Kidney glomerular epithelial cell (primary cell): ENCODE measurements at regions not wholly inside any gene's neighbourhood (a gene's known extent, or its start where the extent isn't known, plus 50 kb on each side); places are given as distances from the start of the nearest gene placed in this dataset.
"Not testable (repeated sequence)": the region's sequence is repeated elsewhere in the genome, so short reads cannot be mapped to it uniquely, and the experiment has no call there.

Experiments used
- DNase-seq: peaks from one replicate; lab custom pipeline; 2025; lab: John Stamatoyannopoulos, UW

DNA sequence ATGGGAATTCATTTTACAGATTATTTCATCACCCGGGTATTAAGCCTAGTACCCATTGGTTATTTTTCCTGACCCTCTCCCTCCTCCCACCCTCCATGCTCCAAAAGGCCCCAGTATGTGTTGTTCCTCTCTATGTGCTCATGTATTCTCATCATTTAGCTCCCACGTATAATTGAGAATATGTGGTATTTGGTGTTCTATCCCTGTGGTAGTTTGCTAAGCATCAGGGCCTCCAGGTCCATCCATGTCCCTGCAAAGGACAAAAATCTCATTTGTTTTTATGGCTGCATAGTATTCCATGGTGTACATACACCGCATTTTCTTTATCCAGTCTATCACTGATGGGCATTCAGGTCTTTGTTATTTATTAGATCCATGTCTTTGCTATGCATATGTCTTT lies 894.1 kb upstream of the MIR17HG start:
- DNase-seq: no peak

DNA sequence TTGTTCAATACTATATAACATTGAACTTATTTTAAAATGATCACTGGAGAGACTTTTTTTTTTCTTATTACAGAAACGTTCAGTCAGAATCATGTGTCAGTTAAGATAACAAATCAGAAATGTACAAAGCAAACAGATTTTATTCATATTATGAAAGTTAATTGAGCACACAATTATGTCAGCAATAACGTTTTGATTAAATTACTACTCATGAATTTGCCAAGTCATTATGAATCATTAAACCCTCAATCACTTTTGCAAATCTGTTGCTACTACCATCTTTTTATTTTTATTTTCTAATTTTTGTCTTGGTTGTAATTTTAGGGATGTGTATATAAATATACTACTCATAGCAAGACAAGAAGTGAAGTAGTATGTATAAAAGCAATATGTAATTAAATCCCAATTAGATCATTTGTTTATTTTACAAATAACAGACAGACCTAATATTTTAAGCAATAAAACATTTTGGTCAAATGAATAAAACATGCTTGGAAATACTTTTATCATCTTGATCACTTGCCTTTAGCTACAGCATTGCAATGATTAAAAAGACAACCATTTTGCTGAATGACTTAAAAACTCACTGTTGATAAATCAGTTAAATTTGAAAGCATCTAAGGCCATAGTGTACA lies 893.4 kb upstream of the MIR17HG start:
- DNase-seq: no peak

GRCh38 chr13:90455067-90455466 lies 892.4 kb upstream of the MIR17HG start:
- no peak for DNase-seq

GRCh38 chr13:90455823-90456222 lies 891.7 kb upstream of the MIR17HG start:
- DNase-seq: no peak

DNA sequence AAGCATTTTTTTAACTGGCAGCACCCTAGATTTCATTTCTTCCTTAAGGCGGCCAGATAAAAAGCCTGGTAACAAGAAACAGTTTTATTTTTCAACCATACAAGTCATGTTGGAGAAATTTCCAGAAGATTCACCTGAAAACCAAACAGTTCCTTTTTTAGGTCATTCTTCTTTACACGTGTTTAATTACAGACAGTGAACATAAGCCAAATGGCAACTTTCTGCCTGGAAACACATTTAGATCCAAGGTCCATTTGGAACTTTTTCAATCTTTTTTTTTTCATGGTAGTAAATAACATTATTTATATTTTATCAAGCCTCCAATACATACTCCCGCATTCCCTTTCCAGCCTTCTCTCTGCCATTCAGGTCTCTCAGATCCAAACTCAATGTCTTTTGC lies 886.1 kb upstream of the MIR17HG start:
- no peak for DNase-seq

- DNase-seq: no peak
Measured at GRCh38 chr13:90477216-90477615, 870.3 kb upstream of the MIR17HG start.

GRCh38 chr13:90483906-90484305 lies 863.6 kb upstream of the MIR17HG start:
- DNase-seq: no peak

DNA sequence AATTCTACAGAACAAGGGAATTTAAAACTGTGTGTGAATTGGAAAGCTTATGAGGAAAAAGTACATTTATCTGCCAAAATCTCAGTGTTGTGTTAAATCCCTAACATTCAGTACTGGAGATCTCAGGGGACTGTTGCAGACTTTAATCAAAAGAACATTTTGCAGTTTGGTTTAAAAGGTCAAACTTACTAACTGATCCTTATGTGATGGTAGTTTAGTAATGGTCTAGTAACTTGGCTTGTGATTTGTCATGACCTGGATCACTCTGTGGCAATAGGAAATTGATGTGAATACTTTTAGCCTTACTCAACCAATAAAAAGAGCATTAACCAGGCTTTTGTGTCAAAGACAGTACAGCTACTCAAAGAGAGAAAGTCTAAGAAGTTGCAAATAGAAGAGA lies 862.1 kb upstream of the MIR17HG start:
- DNase-seq: peak; percentile 69

GRCh38 chr13:90492872-90493271 lies 854.6 kb upstream of the MIR17HG start:
- DNase-seq: no peak

DNA sequence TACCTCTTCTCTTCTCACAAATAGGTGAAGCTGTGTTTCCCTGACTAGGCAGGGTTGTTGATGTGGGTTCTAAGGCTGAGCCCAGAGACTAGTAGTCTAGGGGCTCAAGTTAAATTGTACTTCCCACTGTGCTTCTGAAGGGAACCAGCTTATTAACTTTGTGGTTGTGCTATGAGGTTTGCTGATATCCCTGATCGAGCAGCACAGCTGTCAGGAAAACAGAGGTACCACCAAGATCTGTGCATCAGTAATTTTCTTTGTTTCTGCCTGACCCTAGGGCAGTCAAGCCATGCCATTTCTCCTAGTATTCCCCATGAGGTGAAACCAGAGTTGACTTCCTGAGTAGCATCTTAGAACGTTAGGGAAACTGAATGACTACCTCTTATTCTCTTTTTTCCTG lies 853.8 kb upstream of the MIR17HG start:
- DNase-seq: no peak

DNA sequence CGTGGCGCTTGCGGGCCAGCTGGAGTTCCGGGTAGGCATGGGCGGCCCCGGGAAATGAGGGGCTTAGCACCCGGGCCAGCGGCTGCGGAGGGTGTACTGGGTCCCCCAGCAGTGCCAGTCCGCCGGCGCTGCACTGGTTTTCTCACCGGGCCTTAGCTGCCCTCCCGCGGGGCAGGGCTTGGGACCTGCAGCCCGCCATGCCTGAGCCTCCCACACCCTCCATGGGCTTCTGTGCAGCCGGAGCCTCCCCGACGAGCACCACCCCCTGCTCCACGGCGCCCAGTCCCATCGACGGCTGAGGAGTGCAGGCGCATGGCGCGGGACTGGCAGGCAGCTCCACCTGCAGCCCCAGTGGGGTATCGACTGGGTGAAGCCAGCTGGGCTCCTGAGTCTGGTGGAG lies 852.6 kb upstream of the MIR17HG start:
- DNase-seq: not testable (repeated sequence)

GRCh38 chr13:90498096-90498495 lies 849.4 kb upstream of the MIR17HG start:
- DNase-seq: no peak

- DNase-seq: no peak
Measured at GRCh38 chr13:90498816-90499215, 848.7 kb upstream of the MIR17HG start.

DNA sequence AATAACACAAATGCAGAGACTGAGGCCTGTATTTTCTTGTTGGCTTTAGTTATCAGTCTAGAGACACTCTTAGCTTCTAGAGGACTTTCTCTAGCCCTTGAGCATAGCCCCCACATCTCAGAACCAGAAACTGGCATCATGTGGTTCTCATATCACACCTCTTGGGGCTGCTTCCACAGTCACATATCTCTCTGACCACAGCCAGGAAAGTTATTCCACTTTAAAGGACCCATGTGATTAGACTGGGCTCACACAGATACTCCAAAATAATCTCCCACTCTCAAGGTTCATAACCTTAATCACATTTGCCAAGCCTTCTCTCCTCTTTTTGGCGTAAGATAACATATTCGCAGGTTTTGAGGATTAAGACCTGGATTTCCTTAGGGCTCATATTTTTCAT lies 846.9 kb upstream of the MIR17HG start:
- no peak for DNase-seq

- no peak for DNase-seq
Measured at GRCh38 chr13:90502153-90502552, 845.3 kb upstream of the MIR17HG start.

GRCh38 chr13:90502762-90503161 lies 844.7 kb upstream of the MIR17HG start:
- no peak for DNase-seq

DNA sequence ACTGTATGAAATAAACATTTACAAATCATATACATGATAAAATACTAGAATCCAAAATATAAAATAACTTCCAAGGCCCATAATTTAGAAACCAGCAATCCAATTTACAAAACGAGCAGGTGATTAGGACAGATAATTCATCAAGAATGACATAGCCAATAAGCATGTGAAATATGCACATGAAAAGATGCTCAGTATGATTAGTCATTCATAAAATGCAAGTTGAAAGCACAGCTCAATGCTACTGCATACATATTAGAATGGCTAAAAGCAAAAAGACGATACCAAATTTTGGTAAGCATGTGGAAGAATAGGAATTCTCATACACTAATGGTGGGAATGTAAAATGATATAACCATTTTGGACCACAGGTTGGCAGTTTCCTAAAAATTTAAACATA lies 837.2 kb upstream of the MIR17HG start:
- DNase-seq: no peak

DNA sequence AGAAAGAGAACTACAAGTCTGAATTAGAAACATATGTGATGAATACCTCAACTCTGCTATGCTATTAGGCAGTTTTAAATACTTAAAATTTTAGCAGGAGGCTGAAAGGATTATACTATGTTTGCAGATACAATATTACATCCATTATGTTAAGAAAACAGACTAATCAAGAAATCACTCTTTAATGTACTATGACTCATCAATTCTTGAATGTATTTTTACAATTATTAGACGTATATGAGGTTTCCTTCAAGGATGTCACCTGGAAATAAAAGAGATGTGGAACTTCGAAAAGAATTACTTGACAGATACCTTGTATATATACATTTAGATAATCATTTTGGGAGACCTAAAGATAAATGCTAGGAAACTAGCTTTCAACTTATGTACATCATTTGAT lies 835.6 kb upstream of the MIR17HG start:
- DNase-seq: no peak

GRCh38 chr13:90514712-90515111 lies 832.8 kb upstream of the MIR17HG start:
- not testable (repeated sequence) for DNase-seq

DNA sequence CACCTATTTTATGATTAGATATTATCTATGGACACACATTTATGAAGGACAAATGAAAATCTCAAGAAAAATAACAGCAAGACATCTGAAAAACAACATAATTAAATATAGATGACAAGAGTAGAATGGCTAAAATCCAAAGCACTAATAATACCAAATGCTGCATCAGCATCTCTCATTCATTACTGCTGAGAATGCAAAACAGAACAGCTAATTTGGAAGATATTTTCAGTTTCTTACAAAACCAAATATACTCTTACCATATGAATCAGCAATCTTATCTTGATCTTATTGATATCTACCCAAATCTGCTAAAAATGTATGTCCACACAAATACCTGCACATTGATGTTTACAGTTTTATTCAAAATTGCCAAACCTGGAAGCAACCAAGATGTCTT lies 829.1 kb upstream of the MIR17HG start:
- DNase-seq: no peak

GRCh38 chr13:90519157-90519556 lies 828.3 kb upstream of the MIR17HG start:
- no peak for DNase-seq

DNA sequence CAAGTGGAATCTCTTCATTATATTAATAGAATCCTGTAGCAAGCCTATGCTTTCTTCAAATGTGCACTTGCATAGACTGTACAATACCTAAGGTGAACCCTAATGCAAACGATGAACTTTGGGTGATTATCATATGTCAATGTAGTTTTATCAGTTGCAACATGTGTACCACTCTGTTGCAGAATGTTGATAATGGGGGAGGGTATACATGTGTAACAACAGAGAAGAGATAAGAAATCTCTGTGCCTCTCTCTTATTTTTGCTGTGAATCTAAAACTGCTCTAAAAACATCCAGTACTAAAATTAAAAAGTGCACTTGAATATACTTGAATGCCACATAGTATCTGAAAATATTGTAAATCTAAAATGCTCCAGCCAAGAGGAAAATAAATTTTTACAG lies 820.8 kb upstream of the MIR17HG start:
- no peak for DNase-seq

DNA sequence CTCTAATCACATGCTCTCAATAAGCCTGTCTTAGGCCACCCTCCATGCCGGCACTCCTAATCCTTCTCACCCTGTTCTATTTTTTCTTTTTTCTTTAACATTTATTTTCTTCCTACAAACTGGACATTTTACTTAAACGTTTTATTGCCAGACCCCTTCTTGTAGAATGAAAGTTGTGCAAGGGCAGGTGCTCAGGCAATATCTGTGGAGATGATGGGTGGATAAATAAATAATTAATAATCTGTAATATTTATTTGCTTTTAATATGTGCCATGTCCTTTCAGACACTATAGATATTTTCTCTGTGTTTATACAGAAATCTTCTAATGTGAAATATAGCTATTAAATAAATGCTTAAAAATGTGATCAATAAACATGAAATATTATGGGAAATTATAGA lies 815.7 kb upstream of the MIR17HG start:
- DNase-seq: no peak

DNA sequence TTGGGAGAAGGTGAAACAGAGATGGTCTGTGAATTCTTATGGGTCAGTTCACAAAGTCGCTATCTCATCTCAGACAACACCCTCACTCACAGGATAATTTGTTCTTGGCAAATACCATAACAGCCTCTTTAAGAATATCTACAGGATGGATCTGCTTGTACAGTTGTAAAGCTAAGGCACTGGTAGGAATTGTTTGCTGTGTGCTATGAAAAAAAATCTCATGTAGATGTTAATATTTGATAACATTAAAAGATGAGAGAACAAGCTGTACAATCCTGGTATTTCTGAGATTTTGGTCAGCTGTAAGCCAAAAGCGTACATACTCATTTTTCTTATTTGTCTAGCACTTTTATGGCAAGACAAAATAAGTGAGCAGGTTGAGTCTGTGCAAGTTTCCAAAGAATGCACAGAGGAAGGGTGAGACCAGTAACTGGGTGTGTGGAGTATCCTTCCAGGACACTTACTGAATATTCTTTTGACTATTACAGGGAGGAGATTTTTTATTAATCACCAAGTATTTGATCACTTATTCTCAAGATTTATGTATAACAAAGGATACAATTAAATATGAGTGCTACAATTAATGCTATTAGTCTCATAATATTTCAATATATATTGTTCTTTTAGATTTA lies 814.5 kb upstream of the MIR17HG start:
- no peak for DNase-seq
